Heart left ventricle (tissue), 16 donors: ENCODE measurements at regions not wholly inside any gene's neighbourhood (a gene's known extent, or its start where the extent isn't known, plus 50 kb on each side); places are given as distances from the start of the nearest gene placed in this dataset.

Experiments
- ATAC-seq, 4 donors: fragments of 200-7000 bp; cut with Tn5 transposase; one replicate each; pipeline ENCODE4 v1.9.1; 2020 to 2022; ENCODE audit warnings: moderate library complexity in 4 of 4, mild to moderate bottlenecking in 3 of 4, moderate number of reproducible peaks in 1 of 4
- DNase-seq, 5 donors: peaks; one replicate each; pipeline ENCODE4 v3.0.0-alpha.2; 2020
- H3K27ac ChIP-seq, 12 donors: fragments of 200-600 bp; sonication (generic) in 4 of 12; one replicate each; pipeline versions ENCODE4 v1.5.0 to v1.8.0; 2016 to 2022; ENCODE audit warnings: mild to moderate bottlenecking in 2 of 12
- H3K27me3 ChIP-seq, 9 donors: fragments of 200-600 bp; sonication (generic) in 2 of 9; one replicate each; pipeline versions ENCODE4 v1.5.1 to v1.8.0; 2016 to 2022; ENCODE audit warnings: mild to moderate bottlenecking in 3 of 9
- H3K36me3 ChIP-seq, 9 donors: fragments of 200-600 bp; sonication (generic) in 2 of 9; one replicate each; pipeline versions ENCODE4 v1.5.0 to v1.8.0; 2018 to 2022; ENCODE audit warnings: mild to moderate bottlenecking in 2 of 9
- H3K4me1 ChIP-seq, 12 donors: fragments of 200-600 bp; sonication (generic) in 4 of 12; one replicate each; pipeline versions ENCODE4 v1.5.0 to v1.8.0; 2016 to 2022; ENCODE audit warnings: mild to moderate bottlenecking in 3 of 12
- H3K4me3 ChIP-seq, 12 donors: fragments of 200-600 bp; sonication (generic) in 4 of 12; one replicate each; pipeline versions ENCODE4 v1.5.0 to v1.8.0; 2017 to 2022; ENCODE audit warnings: mild to moderate bottlenecking in 9 of 12, moderate library complexity in 4 of 12
- H3K9me3 ChIP-seq, 12 donors: fragments of 200-600 bp; sonication (generic) in 4 of 12; one replicate each; pipeline versions ENCODE4 v1.5.0 to v1.8.0; 2016 to 2022; ENCODE audit warnings: mild to moderate bottlenecking in 1 of 12
- CTCF ChIP-seq, 12 donors: fragments of 200-600 bp; sonication (generic) in 4 of 12; IDR thresholded peaks; one replicate each; pipeline versions ENCODE4 v1.5.0 to v1.8.0; 2018 to 2022; ENCODE audit warnings: antibody characterized with exemption in 12 of 12, mild to moderate bottlenecking in 5 of 12
- POLR2A ChIP-seq, 2 donors: fragments of 450-650 bp; IDR thresholded peaks; one replicate each; pipeline ENCODE4 v1.6.1; 2017; ENCODE audit warnings: antibody characterized with exemption in 2 of 2, mild to moderate bottlenecking in 2 of 2, moderate library complexity in 2 of 2
- WGBS, 4 donors: extraction: QIAGEN DNeasy Blood & Tissue Kit in 2 of 4; methylation state at CpG; one replicate each; pipeline versions ENCODE4 v1.1.5 to v1.1.7; 2013 to 2018; 5-methylcytosine and 5-hydroxymethylcytosine counted together
- intact Hi-C, 10 donors: fragments of 100-400 bp; cut with DNase I; formaldehyde crosslinking; loops; one replicate each; pipeline versions ENCODE4 v1.11.1 to v1.14.2; 2022
- donor health status: ischemic (EF 13 %, LVEDD 7.1; RV severe dilation, severe dysfunction).
- donor health status: healthy with polysubstance abuse.
- donor health status: DM: no; HTN: yes; CAD: no.
- donor health status: DM: no; HTN: no; CAD: no.
- donor health status: ischemic (EF 25% LVEDD 6.9; RV normal size, moderate dysfunction).
- donor health status: ischemic (EF 25% LVEDD 5.7; RV mildly dilated, moderate dysfunction).
- donor health status: healthy.
- donor health status: DM: yes; HTN: yes; CAD: no.
- donor health status: ischemic (EF 35%, LVEDD 5.7; RV mildly dilated, moderate dysfunction).
- donor health status: nonischemic (EF 11% LVEDD 7.7; RV severe dilation, severe dysfunction).
- donor health status: DM: yes; HTN: yes; CAD: no.
- donor health status: PGD.
- donor health status: ischemic (EF 29% LVEDD 5.4; RV normal size, mild dysfunction).
- donor health status: nonischemic (EF 23%, LVEDD 6.1; RV moderate dilation, normal function).

GRCh38 chr2:215870088-215870490, 143.3 kb downstream of the MREG start:
- H3K36me3 ChIP-seq, result no peaks in the 10 kb centered on the region
- ATAC-seq (peak in 3 of 4 donors; percentile 39 to 80 (median 70)), DNase-seq (peak in 1 of 5 donors; percentile 45)
- H3K4me1 ChIP-seq, result peaks cover 0 to 11% (median 0%) of the 10 kb centered on the region in 12 donors
- no peaks in the 10 kb centered on the region for H3K9me3 ChIP-seq
- H3K27me3 ChIP-seq, result no peaks in the 10 kb centered on the region
- TF ChIP-seq CTCF (IDR thresholded peaks at IDR 0.05), result no peak
- no peak for TF ChIP-seq POLR2A (IDR thresholded peaks at IDR 0.05)
- H3K27ac ChIP-seq, result peak overlapping the region in 4 of 12 donors; percentile 17 to 56 (median 38)
- intact Hi-C loops, result no loop called here
- no peak overlapping the region for H3K4me3 ChIP-seq
- whole genome bisulfite sequencing, 4 donors, result 66 to 89% (median 79%) methylated on average over 3 of the region's 3 CpGs

- WGBS, 4 donors, result 61 to 71% (median 63%) methylated on average over 4 of the region's 4 CpGs
- DNase-seq (no peak), ATAC-seq (no peak)
- intact Hi-C loops, result no loop called here
- TF ChIP-seq CTCF (IDR thresholded peaks at IDR 0.05), result no peak
- no peak for TF ChIP-seq POLR2A (IDR thresholded peaks at IDR 0.05)
- Histone ChIP-seq H3K4me1 (peaks cover 0 to 11% (median 0%) of the 10 kb centered on the region in 12 donors), H3K36me3 (no peaks in the 10 kb centered on the region), H3K27ac (peak overlapping the region in 2 of 12 donors; percentile 17 to 32), H3K9me3 (no peaks in the 10 kb centered on the region), H3K4me3 (no peak overlapping the region), H3K27me3 (no peaks in the 10 kb centered on the region)
These were observed 144.4 kb downstream of the MREG start for GRCh38 chr2:215868846-215869543.

- no peak overlapping the region for H3K4me3 ChIP-seq
- ATAC-seq (no peak), DNase-seq (no peak)
- no peaks in the 10 kb centered on the region for H3K27me3 ChIP-seq
- no peaks in the 10 kb centered on the region for H3K9me3 ChIP-seq
- H3K4me1 ChIP-seq, result peaks cover 0 to 11% (median 0%) of the 10 kb centered on the region in 12 donors
- TF ChIP-seq POLR2A (IDR thresholded peaks at IDR 0.05) (no peak), CTCF (IDR thresholded peaks at IDR 0.05) (no peak)
- intact Hi-C loops, result no loop called here
- no peaks in the 10 kb centered on the region for H3K36me3 ChIP-seq
- H3K27ac ChIP-seq, result no peak overlapping the region
- 60 to 63% (median 63%) methylated on average over 2 of the region's 2 CpGs for WGBS, 4 donors
These were observed 146.7 kb downstream of the MREG start for GRCh38 chr2:215866606-215867005.

GRCh38 chr2:215863687-215864086, 149.7 kb downstream of the MREG start:
- H3K4me1 ChIP-seq, result peaks cover 0 to 3% (median 0%) of the 10 kb centered on the region in 12 donors
- intact Hi-C loops, result no loop called here
- WGBS, 4 donors, result 43 to 68% (median 55%) methylated on average over 2 of the region's 2 CpGs
- TF ChIP-seq CTCF (IDR thresholded peaks at IDR 0.05), result no peak
- no peak for TF ChIP-seq POLR2A (IDR thresholded peaks at IDR 0.05)
- H3K9me3 ChIP-seq, result no peaks in the 10 kb centered on the region
- DNase-seq, result no peak
- no peaks in the 10 kb centered on the region for H3K27me3 ChIP-seq
- H3K4me3 ChIP-seq, result no peak overlapping the region
- ATAC-seq, result no peak
- no peaks in the 10 kb centered on the region for H3K36me3 ChIP-seq
- no peak overlapping the region for H3K27ac ChIP-seq
